ENCODE measurements at regions not wholly inside any gene's neighbourhood (a gene's known extent, or its start where the extent isn't known, plus 50 kb on each side); places are given as distances from the start of the nearest gene placed in this dataset.
"Not testable (repeated sequence)": the region's sequence is repeated elsewhere in the genome, so short reads cannot be mapped to it uniquely, and the experiment has no call there.

DNA sequence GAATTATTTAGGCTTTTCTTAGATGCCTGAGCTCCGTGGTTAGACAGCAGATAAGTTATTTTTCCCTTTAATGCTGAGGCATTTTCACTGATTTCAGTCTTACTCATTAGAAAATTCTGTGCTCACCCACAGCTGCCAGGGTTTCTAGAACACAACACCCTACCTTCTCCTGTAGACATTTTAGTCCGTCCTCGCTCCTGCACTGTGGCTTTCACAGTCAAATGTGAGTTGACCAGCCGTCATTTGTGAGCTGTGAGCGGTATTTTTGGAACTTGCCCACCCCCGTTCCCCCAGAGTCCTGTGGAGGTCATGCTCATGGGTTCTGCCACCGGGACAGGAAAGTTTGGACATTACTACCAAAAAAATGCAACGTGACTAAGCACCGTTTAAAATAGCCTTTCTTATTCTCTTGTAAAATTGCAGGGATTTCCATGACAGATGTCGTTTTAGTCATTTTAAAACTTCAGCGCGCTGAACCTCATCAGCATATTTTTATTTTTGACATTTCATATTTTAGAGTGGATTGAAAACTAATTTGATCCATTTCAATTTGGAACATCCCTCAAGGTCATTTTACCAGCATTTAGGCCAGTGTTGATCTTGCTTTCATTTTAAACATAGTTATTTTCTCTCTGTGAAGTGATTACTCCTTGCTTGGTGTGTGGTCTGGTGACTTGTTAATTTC, 249.6 kb upstream of the PLGLB2 start:
- TF ChIP-seq POLR2A (IDR thresholded peaks at IDR 0.05), result not testable (repeated sequence)
- TF ChIP-seq, protein P1, sequence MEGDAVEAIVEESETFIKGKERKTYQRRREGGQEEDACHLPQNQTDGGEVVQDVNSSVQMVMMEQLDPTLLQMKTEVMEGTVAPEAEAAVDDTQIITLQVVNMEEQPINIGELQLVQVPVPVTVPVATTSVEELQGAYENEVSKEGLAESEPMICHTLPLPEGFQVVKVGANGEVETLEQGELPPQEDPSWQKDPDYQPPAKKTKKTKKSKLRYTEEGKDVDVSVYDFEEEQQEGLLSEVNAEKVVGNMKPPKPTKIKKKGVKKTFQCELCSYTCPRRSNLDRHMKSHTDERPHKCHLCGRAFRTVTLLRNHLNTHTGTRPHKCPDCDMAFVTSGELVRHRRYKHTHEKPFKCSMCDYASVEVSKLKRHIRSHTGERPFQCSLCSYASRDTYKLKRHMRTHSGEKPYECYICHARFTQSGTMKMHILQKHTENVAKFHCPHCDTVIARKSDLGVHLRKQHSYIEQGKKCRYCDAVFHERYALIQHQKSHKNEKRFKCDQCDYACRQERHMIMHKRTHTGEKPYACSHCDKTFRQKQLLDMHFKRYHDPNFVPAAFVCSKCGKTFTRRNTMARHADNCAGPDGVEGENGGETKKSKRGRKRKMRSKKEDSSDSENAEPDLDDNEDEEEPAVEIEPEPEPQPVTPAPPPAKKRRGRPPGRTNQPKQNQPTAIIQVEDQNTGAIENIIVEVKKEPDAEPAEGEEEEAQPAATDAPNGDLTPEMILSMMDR (IDR thresholded peaks at IDR 0.05), result not testable (repeated sequence)
